ENCODE measurements at regions not wholly inside any gene's neighbourhood (a gene's known extent, or its start where the extent isn't known, plus 50 kb on each side); places are given as distances from the start of the nearest gene placed in this dataset.

DNA sequence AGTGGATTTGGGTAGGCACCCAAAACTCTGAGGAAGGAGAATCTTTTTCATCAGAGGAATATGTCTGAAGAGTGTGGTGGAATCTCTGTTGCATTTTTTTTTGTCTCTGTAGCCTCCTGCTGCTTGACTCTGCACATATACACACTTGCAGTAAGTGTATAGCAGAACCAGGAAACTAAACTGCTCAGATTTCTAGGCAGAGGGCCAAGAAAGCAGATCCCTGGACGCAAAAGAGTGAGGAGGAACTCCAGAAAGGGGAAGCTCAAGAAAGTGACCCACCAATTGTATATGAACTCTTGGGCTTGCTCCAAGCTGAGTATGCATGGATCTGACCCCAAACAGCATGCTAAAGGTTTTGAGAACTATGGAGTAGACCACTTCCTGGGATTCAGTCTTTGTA lies 181.8 kb downstream of the GADD45G start:
- TF ChIP-seq CTCF (IDR thresholded peaks at IDR 0.05) (no peak), POLR2A (IDR thresholded peaks at IDR 0.05) (no peak), POLR2AphosphoS5 (IDR thresholded peaks at IDR 0.05) (no peak)

All from breast epithelium (tissue), 3 donors.